Right atrium auricular region (tissue), 2 donors: ENCODE measurements at regions not wholly inside any gene's neighbourhood (a gene's known extent, or its start where the extent isn't known, plus 50 kb on each side); places are given as distances from the start of the nearest gene placed in this dataset.

Experiments used
- DNase-seq: peaks from one replicate; pipeline ENCODE4 v3.0.0-alpha.2; 2019; ENCODE audit warnings: low spot score
- H3K27ac ChIP-seq, 2 donors: fragments of 200-600 bp; sonication (generic); 1 replicate in 1 of 2; 2 replicates in 1 of 2; pipeline ENCODE4 v1.5.1; 2016 to 2019
- H3K27me3 ChIP-seq, 2 donors: fragments of 200-600 bp; sonication (generic); one replicate each; pipeline versions ENCODE4 v1.5.1 to v1.6.0; 2017 to 2019
- H3K36me3 ChIP-seq: fragments of 200-600 bp; sonication (generic); one replicate; pipeline ENCODE4 v1.5.1; 2016
- H3K4me1 ChIP-seq, 2 donors: fragments of 200-600 bp; sonication (generic); one replicate each; pipeline versions ENCODE4 v1.5.1 to v1.6.0; 2017 to 2019
- H3K4me3 ChIP-seq, 2 donors: fragments of 200-600 bp; sonication (generic); 1 replicate in 1 of 2; 2 replicates in 1 of 2; pipeline ENCODE4 v1.5.1; 2017 to 2019; ENCODE audit warnings: mild to moderate bottlenecking in 1 of 2, moderate library complexity in 1 of 2
- H3K9me3 ChIP-seq, 2 donors: fragments of 200-600 bp; sonication (generic); one replicate each; pipeline ENCODE4 v1.5.1; 2019
- TF ChIP-seq, protein P1 (sequence below), 2 donors: fragments of 200-600 bp; sonication (generic); IDR thresholded peaks; one replicate each; pipeline ENCODE4 v1.5.1; 2019; ENCODE audit warnings: antibody characterized with exemption in 2 of 2

DNA sequence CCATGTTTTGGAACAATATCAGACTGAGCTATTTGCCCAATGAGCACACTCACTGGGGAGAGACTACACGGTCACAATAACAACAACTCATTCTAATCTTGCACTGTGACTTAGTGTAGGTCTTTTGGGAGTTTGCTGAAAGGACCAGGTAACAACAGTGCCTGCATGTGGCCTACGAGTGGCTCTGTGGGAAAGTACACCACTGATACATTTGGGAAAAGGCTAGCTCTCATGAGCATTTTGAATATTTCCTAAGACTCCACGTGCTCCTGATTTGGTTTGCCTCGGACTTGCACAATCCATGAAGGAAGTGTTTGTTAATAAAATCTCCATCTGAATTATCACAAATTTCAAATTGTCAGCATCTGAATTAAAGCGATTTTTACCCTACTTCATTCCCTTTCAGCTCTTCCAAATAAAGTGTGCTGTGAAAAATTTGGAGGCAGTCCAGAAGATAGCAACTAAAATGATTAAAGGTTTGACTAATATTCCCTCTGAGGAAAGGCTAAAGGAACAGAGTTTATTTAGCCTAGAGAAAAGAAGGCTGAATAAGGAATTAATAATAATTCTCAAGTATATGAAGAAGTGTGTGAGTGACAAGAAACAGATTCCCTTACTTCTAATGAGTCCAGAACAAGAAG lies 406.4 kb downstream of the PPARGC1A start:
- H3K36me3 ChIP-seq = no peaks in the 10 kb centered on the region
- H3K27ac ChIP-seq = peak overlapping the region in 1 of 2 donors; percentile 13
- no peak overlapping the region for H3K4me3 ChIP-seq
- H3K4me1 ChIP-seq = peaks cover 0 to 15% of the 10 kb centered on the region in 2 donors
- H3K27me3 ChIP-seq = no peaks in the 10 kb centered on the region
- H3K9me3 ChIP-seq = no peaks in the 10 kb centered on the region
- DNase-seq = no peak
- TF ChIP-seq, protein P1, sequence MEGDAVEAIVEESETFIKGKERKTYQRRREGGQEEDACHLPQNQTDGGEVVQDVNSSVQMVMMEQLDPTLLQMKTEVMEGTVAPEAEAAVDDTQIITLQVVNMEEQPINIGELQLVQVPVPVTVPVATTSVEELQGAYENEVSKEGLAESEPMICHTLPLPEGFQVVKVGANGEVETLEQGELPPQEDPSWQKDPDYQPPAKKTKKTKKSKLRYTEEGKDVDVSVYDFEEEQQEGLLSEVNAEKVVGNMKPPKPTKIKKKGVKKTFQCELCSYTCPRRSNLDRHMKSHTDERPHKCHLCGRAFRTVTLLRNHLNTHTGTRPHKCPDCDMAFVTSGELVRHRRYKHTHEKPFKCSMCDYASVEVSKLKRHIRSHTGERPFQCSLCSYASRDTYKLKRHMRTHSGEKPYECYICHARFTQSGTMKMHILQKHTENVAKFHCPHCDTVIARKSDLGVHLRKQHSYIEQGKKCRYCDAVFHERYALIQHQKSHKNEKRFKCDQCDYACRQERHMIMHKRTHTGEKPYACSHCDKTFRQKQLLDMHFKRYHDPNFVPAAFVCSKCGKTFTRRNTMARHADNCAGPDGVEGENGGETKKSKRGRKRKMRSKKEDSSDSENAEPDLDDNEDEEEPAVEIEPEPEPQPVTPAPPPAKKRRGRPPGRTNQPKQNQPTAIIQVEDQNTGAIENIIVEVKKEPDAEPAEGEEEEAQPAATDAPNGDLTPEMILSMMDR (IDR thresholded peaks at IDR 0.05) = no peak

DNA sequence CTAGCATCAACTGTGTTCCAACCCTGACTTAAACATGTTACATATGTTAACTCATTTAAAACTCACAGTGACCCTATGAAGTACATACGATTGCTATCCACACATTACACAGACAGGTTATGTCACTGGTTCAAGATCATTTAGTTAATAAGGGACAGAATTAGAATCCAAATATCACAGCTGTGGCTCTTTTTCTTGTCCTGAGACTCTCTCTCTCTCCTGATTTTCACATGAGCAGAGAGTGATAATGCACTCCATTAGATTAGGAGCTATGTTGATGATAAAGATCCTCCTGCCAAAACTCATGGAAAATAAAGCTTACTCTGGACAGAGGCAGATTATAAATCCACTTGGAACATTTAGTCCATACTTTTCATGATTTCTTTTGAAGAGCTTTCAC lies 408.3 kb downstream of the PPARGC1A start:
- Histone ChIP-seq H3K27ac (no peak overlapping the region), H3K9me3 (no peaks in the 10 kb centered on the region), H3K4me3 (no peak overlapping the region), H3K27me3 (no peaks in the 10 kb centered on the region), H3K4me1 (peaks cover 0 to 15% of the 10 kb centered on the region in 2 donors), H3K36me3 (no peaks in the 10 kb centered on the region)
- no peak for DNase-seq
- TF ChIP-seq, protein P1 (IDR thresholded peaks at IDR 0.05) = no peak

DNA sequence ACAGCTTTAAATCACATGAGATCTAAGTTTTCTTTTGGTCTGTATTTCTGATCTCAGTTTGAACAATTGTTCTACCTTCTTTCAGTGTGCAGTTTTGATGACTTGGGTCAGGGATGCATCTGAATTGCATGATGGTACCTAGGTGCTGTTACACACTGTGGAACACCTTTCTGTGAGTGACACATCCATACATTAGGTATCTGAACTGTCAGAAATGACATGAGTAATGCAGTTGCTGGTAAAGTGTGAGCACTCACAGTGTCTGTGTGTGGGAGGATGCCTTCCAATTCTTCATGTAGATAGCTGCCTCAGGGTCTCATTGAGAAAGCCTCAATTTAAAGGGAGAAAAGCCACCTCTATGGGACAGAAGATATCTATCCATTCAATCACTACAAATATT lies 411.9 kb downstream of the PPARGC1A start:
- TF ChIP-seq, protein P1 (IDR thresholded peaks at IDR 0.05) = no peak
- Histone ChIP-seq H3K36me3 (no peaks in the 10 kb centered on the region), H3K4me3 (no peak overlapping the region), H3K27me3 (no peaks in the 10 kb centered on the region), H3K27ac (no peak overlapping the region), H3K9me3 (no peaks in the 10 kb centered on the region), H3K4me1 (no peaks in the 10 kb centered on the region)
- no peak for DNase-seq

DNA sequence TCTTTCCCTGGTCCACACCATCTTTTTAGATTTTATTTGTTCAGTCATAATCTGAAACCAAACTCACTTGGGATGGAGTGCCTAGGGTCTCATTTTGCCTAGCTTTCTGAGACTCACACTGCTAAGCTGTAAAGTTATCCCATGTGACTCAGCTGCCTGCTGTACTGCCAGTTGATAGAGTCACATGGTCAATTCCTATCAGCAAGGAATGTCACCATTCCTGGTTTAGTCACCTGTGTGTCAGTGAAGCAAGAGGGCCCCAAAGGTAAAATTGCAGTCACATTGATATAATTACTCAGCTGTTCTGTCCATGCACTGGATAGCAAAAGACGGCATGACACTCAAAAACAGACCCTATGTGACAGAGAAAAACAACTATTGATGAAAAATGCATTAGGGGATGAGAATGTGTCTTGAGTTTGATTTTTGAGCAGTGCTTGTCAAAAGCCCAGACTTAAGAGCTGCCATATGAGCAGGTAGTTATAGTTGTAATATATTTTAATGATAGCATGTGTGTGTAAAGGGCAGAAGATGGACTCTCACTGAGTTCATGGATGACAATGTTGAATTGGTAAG lies 413.2 kb downstream of the PPARGC1A start:
- Histone ChIP-seq H3K27me3 (no peaks in the 10 kb centered on the region), H3K27ac (no peak overlapping the region), H3K9me3 (no peaks in the 10 kb centered on the region), H3K4me3 (no peak overlapping the region), H3K36me3 (no peaks in the 10 kb centered on the region), H3K4me1 (no peaks in the 10 kb centered on the region)
- no peak for DNase-seq
- TF ChIP-seq, protein P1 (IDR thresholded peaks at IDR 0.05) = no peak

DNA sequence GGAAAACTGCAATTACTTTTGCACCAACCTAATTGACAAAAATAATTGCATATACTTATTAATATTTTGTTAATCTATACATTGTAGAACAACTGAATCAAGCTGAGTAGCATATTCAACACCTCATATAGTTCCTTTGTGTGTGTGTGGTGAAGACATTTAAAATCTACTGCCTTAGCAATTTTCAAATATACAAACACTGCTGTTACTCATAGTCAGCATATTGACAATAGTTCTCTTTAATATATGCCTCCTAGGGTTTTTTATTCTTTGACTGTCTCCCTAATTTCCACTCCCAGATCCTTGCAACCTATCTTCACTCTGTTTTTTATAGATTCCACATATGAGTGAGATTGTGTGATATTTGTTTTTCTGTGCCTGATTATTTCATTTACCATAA lies 426.8 kb downstream of the PPARGC1A start:
- no peaks in the 10 kb centered on the region for H3K27me3 ChIP-seq
- H3K9me3 ChIP-seq = peaks cover 0 to 12% of the 10 kb centered on the region in 2 donors

More for the DNA sequence above, 426.8 kb downstream of the PPARGC1A start:
- no peak for DNase-seq
- TF ChIP-seq, protein P1 (IDR thresholded peaks at IDR 0.05) = no peak
- Histone ChIP-seq H3K27ac (no peak overlapping the region), H3K4me1 (no peaks in the 10 kb centered on the region), H3K36me3 (no peaks in the 10 kb centered on the region), H3K4me3 (no peak overlapping the region)
